ENCODE measurements at regions not wholly inside any gene's neighbourhood (a gene's known extent, or its start where the extent isn't known, plus 50 kb on each side); places are given as distances from the start of the nearest gene placed in this dataset.

DNA sequence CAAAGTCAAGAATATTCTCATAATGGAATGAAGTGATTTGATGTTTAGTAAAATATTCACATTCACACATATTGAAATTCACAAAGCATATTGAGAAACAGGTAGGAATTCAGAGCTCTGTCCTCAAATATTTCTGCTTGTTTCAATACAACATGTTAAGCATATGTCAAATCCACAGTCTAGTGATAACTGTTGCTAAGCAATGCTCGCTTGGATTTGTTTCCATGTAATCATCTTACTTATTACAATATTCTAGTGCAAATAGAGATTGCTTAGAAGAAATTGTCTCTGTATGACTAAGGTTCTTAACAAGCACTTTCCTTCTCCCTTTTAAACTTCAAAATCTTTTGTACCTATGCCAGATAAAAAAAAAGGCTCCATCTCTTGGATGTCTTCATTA lies 995.7 kb downstream of the CDH18 start:
- TF ChIP-seq SMC3 (IDR thresholded peaks at IDR 0.05; ENCODE audit: low read depth, low read length), result no peak
- TF ChIP-seq BHLHE40 (IDR thresholded peaks at IDR 0.05; ENCODE audit: low read depth, low read length), result no peak
- no peak for TF ChIP-seq POLR2A (IDR thresholded peaks at IDR 0.05; ENCODE audit: low read depth, low read length)
- TF ChIP-seq RAD21 (IDR thresholded peaks at IDR 0.05; ENCODE audit: low read length), result no peak
- TF ChIP-seq MXI1 (IDR thresholded peaks at IDR 0.05; ENCODE audit: borderline replicate concordance, low read depth, low read length), result no peak
- TF ChIP-seq MAZ (IDR thresholded peaks at IDR 0.05; ENCODE audit: borderline replicate concordance, low read depth, low read length), result no peak
- no peak for TF ChIP-seq CTCF (conservative IDR thresholded peaks at IDR 0.05; ENCODE audit: low read depth, low read length)
- TF ChIP-seq CHD1 (IDR thresholded peaks at IDR 0.05; ENCODE audit: low read depth, low read length), result no peak
- no peak for TF ChIP-seq USF2 (IDR thresholded peaks at IDR 0.05; ENCODE audit: low read depth, low read length)
- TF ChIP-seq ELK1 (IDR thresholded peaks at IDR 0.05; ENCODE audit: borderline replicate concordance, low read depth, low read length), result no peak
- no peak for TF ChIP-seq RCOR1 (IDR thresholded peaks at IDR 0.05; ENCODE audit: insufficient replicate concordance, low read length)
- no peak for TF ChIP-seq FOS (IDR thresholded peaks at IDR 0.05; ENCODE audit: low read depth, low read length)
- TF ChIP-seq NFE2L2 (IDR thresholded peaks at IDR 0.05; ENCODE audit: low read depth, low read length), result no peak
- Histone ChIP-seq H4K5ac (ENCODE audit: low read depth, low read length) (no peak overlapping the region), H3K9me1 (ENCODE audit: insufficient read depth, low read length) (no peaks in the 10 kb centered on the region), H3K23ac (ENCODE audit: low read depth, low read length) (no peak overlapping the region), H2AK5ac (ENCODE audit: low read depth, low read length) (no peak overlapping the region), H4K91ac (ENCODE audit: insufficient read depth, low read depth, low read length) (no peak overlapping the region), H2BK120ac (ENCODE audit: low read depth, low read length) (no peak overlapping the region), H3K4ac (ENCODE audit: low read depth, low read length) (no peak overlapping the region), H2AK9ac (replicated peaks; ENCODE audit: low read depth, low read length, poor library complexity) (no peak overlapping the region), H3K9ac (ENCODE audit: low read depth, low read length) (no peak overlapping the region), H3K27me3 (ENCODE audit: control insufficient read depth, insufficient read depth, low read length) (no peaks in the 10 kb centered on the region), H2BK5ac (ENCODE audit: low read depth, low read length, poor library complexity, severe bottlenecking) (no peak overlapping the region), H2BK15ac (ENCODE audit: low read depth, low read length) (no peak overlapping the region), H3K79me1 (ENCODE audit: low read depth in 1 of 2, low read length in 2 of 2) (no peaks in the 10 kb centered on the region), H2AFZ (replicated peaks; ENCODE audit: low read length, poor library complexity) (no peak overlapping the region), H3K14ac (replicated peaks; ENCODE audit: low read depth, low read length) (no peak overlapping the region), H3K56ac (ENCODE audit: extremely low read depth, insufficient read depth, low read length) (no peak overlapping the region), H4K20me1 (ENCODE audit: insufficient read depth, low read length) (no peaks in the 10 kb centered on the region), H3K4me1 (ENCODE audit: control insufficient read depth, insufficient read depth, low read length) (no peaks in the 10 kb centered on the region), H3K18ac (ENCODE audit: low read depth, low read length) (no peak overlapping the region), H3K9me3 (ENCODE audit: control insufficient read depth, insufficient read depth, low read length) (peaks cover 2% of the 10 kb centered on the region; the same call in 1 of the 2 replicates), H3K36me3 (ENCODE audit: control insufficient read depth, insufficient read depth, low read length) (no peaks in the 10 kb centered on the region), H2BK20ac (ENCODE audit: low read depth, low read length) (no peak overlapping the region), H4K8ac (ENCODE audit: low read depth in 2 of 2, low read length in 2 of 2) (no peak overlapping the region), H3K27ac (ENCODE audit: insufficient read depth, low read length) (no peak overlapping the region), H3K4me3 (ENCODE audit: insufficient read depth, low read depth, low read length) (no peak overlapping the region), H3K4me2 (ENCODE audit: low read depth, low read length) (no peak overlapping the region)
- no CpG with 5 or more reads among the region's 1 CpG for whole genome bisulfite sequencing, 2 experiments (ENCODE audit: extremely low coverage in 2 of 2, insufficient read length in 1 of 2)
- in situ Hi-C loops (cut with MboI; ENCODE audit: low sequenced_read_pairs), result no loop called here
- BruUV-seq (replicated peaks), result no TSS peak
- no peak for ATAC-seq (ENCODE audit: low read depth)
- ChIA-PET POLR2A (ENCODE audit: unreplicated experiment) (no interaction called here), CTCF (no interaction called here)
- dilution Hi-C loops (cut with HindIII; ENCODE audit: low sequenced_read_pairs, unreplicated experiment), result no loop called here
- intact Hi-C loops (cut with micrococcal nuclease), result no loop called here
- no peak for DNase-seq

Data from IMR-90 (cell line).